Nephron (organoid): ENCODE measurements at regions not wholly inside any gene's neighbourhood (a gene's known extent, or its start where the extent isn't known, plus 50 kb on each side); places are given as distances from the start of the nearest gene placed in this dataset.

Experiments
- H3K27ac Mint-ChIP-seq, 3 experiments: 2 replicates each; pipeline ENCODE4 v1.8.0; 2020; ENCODE audit warnings: mixed read lengths in 3 of 3, mild to moderate bottlenecking in 2 of 3, moderate library complexity in 1 of 3
- H3K27me3 Mint-ChIP-seq: 2 replicates; pipeline ENCODE4 v1.8.0; 2021; ENCODE audit warnings: low read depth, mild to moderate bottlenecking, moderate library complexity, mixed read lengths
- H3K36me3 Mint-ChIP-seq: 2 replicates; pipeline ENCODE4 v1.8.0; 2020; ENCODE audit warnings: low read depth, mixed read lengths
- H3K4me1 Mint-ChIP-seq: 2 replicates; pipeline ENCODE4 v1.8.0; 2020; ENCODE audit warnings: mixed read lengths
- H3K4me3 Mint-ChIP-seq, 3 experiments: 2 replicates each; pipeline ENCODE4 v1.8.0; 2020; ENCODE audit warnings: mild to moderate bottlenecking in 3 of 3, mixed read lengths in 3 of 3, moderate library complexity in 2 of 3
- H3K9me3 Mint-ChIP-seq: 2 replicates; pipeline ENCODE4 v1.8.0; 2020; ENCODE audit warnings: mixed read lengths
- CTCF ChIP-seq, 3 experiments: fragments of 200-600 bp; sonication (generic); IDR thresholded peaks; one replicate each; pipeline ENCODE4 v1.5.0; 2021; ENCODE audit warnings: antibody characterized with exemption in 3 of 3; ENCODE audit not compliant: unreplicated experiment in 3 of 3

GRCh38 chr9:129523943-129524581 is 96.8 kb downstream of the C9orf50 start:
- Mint-ChIP-seq H3K4me3 (no peak overlapping the region), H3K36me3 (peaks cover 23% of the 10 kb centered on the region), H3K27me3 (peaks cover 4% of the 10 kb centered on the region), H3K4me1 (peaks cover 13% of the 10 kb centered on the region), H3K9me3 (peaks cover 19% of the 10 kb centered on the region), H3K27ac (peak overlapping the region in 1 of 3 experiments; percentile 39)
- no peak for TF ChIP-seq CTCF (IDR thresholded peaks at IDR 0.05; ENCODE audit: unreplicated experiment in 3 of 3)

DNA sequence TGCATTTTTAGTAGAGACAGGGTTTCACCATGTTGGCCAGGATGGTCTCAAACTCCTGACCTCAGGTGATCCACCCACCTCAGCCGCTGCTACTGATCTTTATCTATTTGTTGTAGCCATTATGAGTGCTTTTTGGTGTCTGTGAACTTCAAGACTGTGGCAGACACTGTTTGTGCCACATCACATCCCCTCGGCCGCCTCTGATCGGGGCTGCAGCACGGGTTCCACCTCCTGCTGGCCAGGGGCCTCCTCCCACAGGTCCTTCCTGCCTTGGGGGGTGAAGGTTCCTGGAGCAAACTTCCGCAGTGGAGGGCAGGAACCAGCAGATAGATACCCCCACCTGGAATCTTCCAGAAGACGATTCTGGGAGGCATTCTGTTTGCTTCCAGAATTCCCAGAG is 98.5 kb downstream of the C9orf50 start:
- no peak for TF ChIP-seq CTCF (IDR thresholded peaks at IDR 0.05; ENCODE audit: unreplicated experiment in 3 of 3)
- H3K36me3 Mint-ChIP-seq, result peaks cover 20% of the 10 kb centered on the region
- H3K27ac Mint-ChIP-seq, result no peak overlapping the region
- H3K27me3 Mint-ChIP-seq, result peaks cover 4% of the 10 kb centered on the region
- no peak overlapping the region for H3K4me3 Mint-ChIP-seq
- H3K9me3 Mint-ChIP-seq, result peaks cover 20% of the 10 kb centered on the region
- H3K4me1 Mint-ChIP-seq, result peaks cover 13% of the 10 kb centered on the region

- H3K27ac Mint-ChIP-seq, result no peak overlapping the region
- H3K4me3 Mint-ChIP-seq, result no peak overlapping the region
- peaks cover 6% of the 10 kb centered on the region for H3K4me1 Mint-ChIP-seq
- no peak for TF ChIP-seq CTCF (IDR thresholded peaks at IDR 0.05; ENCODE audit: unreplicated experiment in 3 of 3)
- peaks cover 23% of the 10 kb centered on the region for H3K9me3 Mint-ChIP-seq
- peaks cover 14% of the 10 kb centered on the region for H3K36me3 Mint-ChIP-seq
- peaks cover 4% of the 10 kb centered on the region for H3K27me3 Mint-ChIP-seq
Measured at GRCh38 chr9:129520082-129520481, 100.8 kb downstream of the C9orf50 start.

DNA sequence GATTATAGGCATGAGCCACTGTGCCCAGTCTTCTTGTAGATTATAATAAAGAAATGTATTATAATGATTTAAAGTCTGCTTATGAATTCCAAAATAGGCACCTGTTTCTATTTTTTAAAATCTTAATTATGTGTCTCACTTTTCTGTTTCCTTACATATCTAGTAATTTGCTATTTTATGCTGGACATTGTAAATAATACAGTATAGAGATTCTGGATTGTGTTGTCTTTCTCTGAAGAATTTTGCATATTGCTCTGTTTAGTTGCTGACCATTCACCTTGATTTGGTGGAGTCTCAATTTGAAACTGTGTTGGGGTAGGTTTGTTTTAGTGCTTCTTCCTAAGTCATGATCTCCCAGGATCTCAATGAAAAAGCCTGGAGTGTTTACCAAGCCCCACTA is 102.8 kb downstream of the C9orf50 start:
- peaks cover 16% of the 10 kb centered on the region for H3K36me3 Mint-ChIP-seq
- H3K4me3 Mint-ChIP-seq, result no peak overlapping the region
- peaks cover 34% of the 10 kb centered on the region for H3K9me3 Mint-ChIP-seq
- no peak for TF ChIP-seq CTCF (IDR thresholded peaks at IDR 0.05; ENCODE audit: unreplicated experiment in 3 of 3)
- H3K27me3 Mint-ChIP-seq, result peaks cover 4% of the 10 kb centered on the region
- H3K4me1 Mint-ChIP-seq, result no peaks in the 10 kb centered on the region
- no peak overlapping the region for H3K27ac Mint-ChIP-seq

DNA sequence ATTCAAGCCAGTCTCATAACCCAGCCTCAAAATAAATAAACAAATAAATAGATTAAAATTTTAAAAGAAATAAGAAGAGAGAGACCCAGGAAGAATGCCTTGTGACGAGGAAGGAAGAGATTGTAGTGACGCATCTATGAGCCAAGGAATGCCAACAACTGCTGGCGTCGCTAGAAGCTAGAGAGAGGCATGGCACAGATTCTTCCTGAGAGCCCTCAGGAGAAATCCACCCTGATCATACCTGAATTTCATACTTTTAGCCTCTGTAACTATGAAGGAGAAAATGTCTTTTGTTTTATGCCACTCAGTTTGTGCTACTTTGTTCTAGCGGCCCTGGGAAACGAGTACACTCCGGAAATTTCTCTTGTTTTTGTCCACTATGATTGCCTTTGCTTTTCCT is 103.9 kb downstream of the C9orf50 start:
- peaks cover 20% of the 10 kb centered on the region for H3K36me3 Mint-ChIP-seq
- no peak overlapping the region for H3K27ac Mint-ChIP-seq
- H3K4me1 Mint-ChIP-seq, result no peaks in the 10 kb centered on the region
- no peak overlapping the region for H3K4me3 Mint-ChIP-seq
- peaks cover 2% of the 10 kb centered on the region for H3K27me3 Mint-ChIP-seq
- H3K9me3 Mint-ChIP-seq, result peaks cover 41% of the 10 kb centered on the region
- no peak for TF ChIP-seq CTCF (IDR thresholded peaks at IDR 0.05; ENCODE audit: unreplicated experiment in 3 of 3)

DNA sequence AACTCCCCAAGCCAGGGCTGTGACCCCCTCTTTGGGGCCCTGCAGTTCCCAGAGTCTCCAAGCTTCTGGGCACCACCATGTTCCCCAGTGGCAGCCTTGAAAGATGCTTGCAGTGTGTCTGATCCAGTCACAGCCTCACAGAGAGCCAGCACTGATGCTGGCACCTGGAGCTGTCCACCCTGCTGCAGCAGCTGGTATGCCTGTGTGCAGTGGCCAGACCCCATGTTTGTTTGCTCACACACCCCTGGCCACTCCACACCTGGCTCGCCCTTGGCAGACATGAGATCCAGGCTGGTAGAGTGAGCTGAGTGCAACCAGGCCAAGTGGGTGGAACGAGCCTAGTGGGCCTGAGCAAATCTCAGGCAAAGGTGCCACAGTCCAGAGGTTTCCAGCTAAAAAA is 106.0 kb downstream of the C9orf50 start:
- H3K9me3 Mint-ChIP-seq, result peaks cover 49% of the 10 kb centered on the region
- H3K27me3 Mint-ChIP-seq, result no peaks in the 10 kb centered on the region
- no peak overlapping the region for H3K27ac Mint-ChIP-seq
- H3K36me3 Mint-ChIP-seq, result peaks cover 25% of the 10 kb centered on the region
- no peak for TF ChIP-seq CTCF (IDR thresholded peaks at IDR 0.05; ENCODE audit: unreplicated experiment in 3 of 3)
- no peak overlapping the region for H3K4me3 Mint-ChIP-seq
- no peaks in the 10 kb centered on the region for H3K4me1 Mint-ChIP-seq
